Left lung (tissue), 4 donors: ENCODE measurements at regions not wholly inside any gene's neighbourhood (a gene's known extent, or its start where the extent isn't known, plus 50 kb on each side); places are given as distances from the start of the nearest gene placed in this dataset.

ENCODE experiments used
- ATAC-seq: fragments of 200-7000 bp; cut with Tn5 transposase; one replicate; pipeline ENCODE4 v1.9.1; 2020; ENCODE audit warnings: moderate library complexity
- DNase-seq, 4 donors: peaks; one replicate each; pipeline ENCODE4 v3.0.0-alpha.2; 2013 to 2020
- H3K27ac ChIP-seq, 2 donors: fragments of 200-600 bp; sonication (generic) in 1 of 2; one replicate each; pipeline versions ENCODE4 v1.5.0 to v1.8.0; 2020 to 2021
- H3K27me3 ChIP-seq, 2 donors: fragments of 200-600 bp; sonication (generic) in 1 of 2; one replicate each; pipeline versions ENCODE4 v1.5.0 to v1.8.0; 2020 to 2021
- H3K36me3 ChIP-seq, 2 donors: fragments of 200-600 bp; sonication (generic) in 1 of 2; one replicate each; pipeline versions ENCODE4 v1.5.0 to v1.8.0; 2020 to 2021
- H3K4me1 ChIP-seq, 2 donors: fragments of 200-600 bp; one replicate each; pipeline ENCODE4 v1.8.0; 2021
- H3K4me3 ChIP-seq, 2 donors: fragments of 200-600 bp; sonication (generic) in 1 of 2; one replicate each; pipeline versions ENCODE4 v1.5.0 to v1.8.0; 2020 to 2021; ENCODE audit warnings: mild to moderate bottlenecking in 1 of 2
- H3K9me3 ChIP-seq, 2 donors: fragments of 200-600 bp; sonication (generic) in 1 of 2; one replicate each; pipeline versions ENCODE4 v1.5.0 to v1.8.0; 2020 to 2021
- intact Hi-C, 2 donors: fragments of 100-400 bp; cut with DNase I; formaldehyde crosslinking; loops; one replicate each; pipeline versions ENCODE4 v1.11.2 to v1.14.2; 2022
- TF ChIP-seq, protein P1 (sequence below), 2 donors: fragments of 200-600 bp; sonication (generic) in 1 of 2; IDR thresholded peaks; one replicate each; pipeline versions ENCODE4 v1.5.0 to v1.8.0; 2021; ENCODE audit warnings: antibody characterized with exemption in 2 of 2
- donor health status: DM: no; HTN: yes; CAD: no.
- donor health status: DM: no; HTN: no; CAD: no.

DNA sequence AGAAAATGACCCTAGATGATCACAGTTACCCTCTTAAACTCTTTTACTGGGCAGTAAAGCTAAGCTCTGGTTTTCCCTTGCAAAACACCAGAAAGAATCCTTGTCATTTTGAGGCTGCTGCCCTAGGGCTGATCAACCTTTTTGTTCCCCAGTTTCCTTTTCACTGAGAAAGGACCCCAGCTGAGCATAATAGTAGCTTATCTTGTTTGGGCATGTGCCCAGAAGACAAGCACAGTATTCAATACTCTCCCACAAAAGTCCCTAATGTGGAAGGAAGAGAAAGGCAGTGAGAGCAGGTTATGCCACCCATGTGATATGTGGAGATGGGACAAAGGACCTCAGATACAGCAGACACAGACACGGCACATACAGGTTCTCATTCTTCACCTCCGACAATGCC is 332.6 kb upstream of the TMPO start:
- TF ChIP-seq, protein P1, sequence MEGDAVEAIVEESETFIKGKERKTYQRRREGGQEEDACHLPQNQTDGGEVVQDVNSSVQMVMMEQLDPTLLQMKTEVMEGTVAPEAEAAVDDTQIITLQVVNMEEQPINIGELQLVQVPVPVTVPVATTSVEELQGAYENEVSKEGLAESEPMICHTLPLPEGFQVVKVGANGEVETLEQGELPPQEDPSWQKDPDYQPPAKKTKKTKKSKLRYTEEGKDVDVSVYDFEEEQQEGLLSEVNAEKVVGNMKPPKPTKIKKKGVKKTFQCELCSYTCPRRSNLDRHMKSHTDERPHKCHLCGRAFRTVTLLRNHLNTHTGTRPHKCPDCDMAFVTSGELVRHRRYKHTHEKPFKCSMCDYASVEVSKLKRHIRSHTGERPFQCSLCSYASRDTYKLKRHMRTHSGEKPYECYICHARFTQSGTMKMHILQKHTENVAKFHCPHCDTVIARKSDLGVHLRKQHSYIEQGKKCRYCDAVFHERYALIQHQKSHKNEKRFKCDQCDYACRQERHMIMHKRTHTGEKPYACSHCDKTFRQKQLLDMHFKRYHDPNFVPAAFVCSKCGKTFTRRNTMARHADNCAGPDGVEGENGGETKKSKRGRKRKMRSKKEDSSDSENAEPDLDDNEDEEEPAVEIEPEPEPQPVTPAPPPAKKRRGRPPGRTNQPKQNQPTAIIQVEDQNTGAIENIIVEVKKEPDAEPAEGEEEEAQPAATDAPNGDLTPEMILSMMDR (IDR thresholded peaks at IDR 0.05) = no peak
- no peak for DNase-seq
- Histone ChIP-seq H3K4me3 (no peak overlapping the region), H3K9me3 (no peaks in the 10 kb centered on the region), H3K27ac (no peak overlapping the region), H3K4me1 (no peaks in the 10 kb centered on the region), H3K27me3 (no peaks in the 10 kb centered on the region), H3K36me3 (no peaks in the 10 kb centered on the region)
- no peak for ATAC-seq
- intact Hi-C loops = no loop called here

DNA sequence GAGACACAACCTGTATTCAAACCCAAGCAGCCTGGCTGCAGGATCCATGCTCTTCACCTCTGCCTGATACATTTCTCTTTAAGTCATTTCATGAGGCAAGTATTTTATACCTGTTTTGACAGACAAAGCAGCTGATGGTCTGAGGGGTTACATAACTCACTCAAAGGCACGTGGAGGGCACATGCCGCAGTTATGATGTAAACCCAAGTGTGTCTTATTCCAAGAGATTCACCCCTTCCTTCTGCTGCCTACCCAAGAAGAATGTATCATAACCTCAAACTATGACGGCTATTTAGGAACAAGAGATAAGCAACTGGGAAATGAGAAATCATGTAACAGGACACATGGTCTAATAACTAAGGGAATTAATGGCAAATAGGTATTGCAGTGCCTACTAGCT is 329.8 kb upstream of the TMPO start:
- ATAC-seq (no peak), DNase-seq (no peak)
- H3K36me3 ChIP-seq = no peaks in the 10 kb centered on the region
- intact Hi-C loops = no loop called here
- no peaks in the 10 kb centered on the region for H3K9me3 ChIP-seq
- no peak overlapping the region for H3K4me3 ChIP-seq
- no peaks in the 10 kb centered on the region for H3K4me1 ChIP-seq
- H3K27ac ChIP-seq = no peak overlapping the region
- no peaks in the 10 kb centered on the region for H3K27me3 ChIP-seq
- TF ChIP-seq, protein P1 (IDR thresholded peaks at IDR 0.05) = no peak

DNA sequence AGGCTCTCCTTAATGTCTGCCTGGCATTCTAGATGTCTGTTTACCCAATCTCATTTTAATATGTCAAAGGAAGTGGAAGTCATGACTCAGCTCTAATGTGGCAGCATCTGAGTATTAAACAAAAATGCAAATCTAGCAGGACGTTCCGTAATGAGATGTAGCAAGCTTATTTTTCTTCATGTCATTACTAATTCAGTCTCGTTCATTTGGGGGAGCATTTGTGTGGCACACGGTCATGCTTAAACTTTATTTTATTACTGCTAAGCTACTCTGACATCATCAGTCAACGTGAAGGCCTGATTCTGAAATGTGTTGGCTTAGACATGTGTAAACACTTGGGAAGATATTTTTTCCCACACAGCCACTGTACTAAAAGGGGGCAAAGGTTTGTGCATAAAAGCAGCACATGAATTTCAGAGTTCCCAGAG is 326.7 kb upstream of the TMPO start:
- Histone ChIP-seq H3K27me3 (no peaks in the 10 kb centered on the region), H3K4me3 (no peak overlapping the region), H3K9me3 (no peaks in the 10 kb centered on the region), H3K27ac (no peak overlapping the region), H3K36me3 (no peaks in the 10 kb centered on the region), H3K4me1 (no peaks in the 10 kb centered on the region)
- no peak for DNase-seq
- TF ChIP-seq, protein P1 (IDR thresholded peaks at IDR 0.05) = no peak
- intact Hi-C loops = no loop called here
- ATAC-seq = no peak

DNA sequence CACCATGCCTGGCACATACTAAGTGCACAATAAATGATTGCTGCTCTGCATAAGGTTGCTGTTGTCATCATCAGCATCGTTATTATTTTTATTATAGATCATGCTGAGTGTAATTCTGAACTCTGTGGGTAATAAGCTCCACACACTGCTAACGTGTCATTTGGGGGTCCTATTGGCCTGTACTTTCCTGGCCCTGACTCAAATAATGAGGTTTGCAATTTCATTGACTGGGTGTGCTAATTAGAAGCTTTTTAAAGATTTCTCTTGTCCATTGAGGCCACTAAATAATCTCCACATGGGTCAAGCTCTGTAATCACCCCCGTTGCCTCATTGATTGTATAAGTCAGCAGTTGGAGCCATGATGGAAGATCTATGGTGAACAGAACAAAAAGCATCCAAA is 320.8 kb upstream of the TMPO start:
- Histone ChIP-seq H3K4me1 (no peaks in the 10 kb centered on the region), H3K4me3 (no peak overlapping the region), H3K27ac (no peak overlapping the region), H3K9me3 (peaks cover 0 to 1% of the 10 kb centered on the region in 2 donors), H3K27me3 (no peaks in the 10 kb centered on the region), H3K36me3 (no peaks in the 10 kb centered on the region)
- intact Hi-C loops = no loop called here
- TF ChIP-seq, protein P1 (IDR thresholded peaks at IDR 0.05) = no peak
- ATAC-seq (no peak), DNase-seq (no peak)

DNA sequence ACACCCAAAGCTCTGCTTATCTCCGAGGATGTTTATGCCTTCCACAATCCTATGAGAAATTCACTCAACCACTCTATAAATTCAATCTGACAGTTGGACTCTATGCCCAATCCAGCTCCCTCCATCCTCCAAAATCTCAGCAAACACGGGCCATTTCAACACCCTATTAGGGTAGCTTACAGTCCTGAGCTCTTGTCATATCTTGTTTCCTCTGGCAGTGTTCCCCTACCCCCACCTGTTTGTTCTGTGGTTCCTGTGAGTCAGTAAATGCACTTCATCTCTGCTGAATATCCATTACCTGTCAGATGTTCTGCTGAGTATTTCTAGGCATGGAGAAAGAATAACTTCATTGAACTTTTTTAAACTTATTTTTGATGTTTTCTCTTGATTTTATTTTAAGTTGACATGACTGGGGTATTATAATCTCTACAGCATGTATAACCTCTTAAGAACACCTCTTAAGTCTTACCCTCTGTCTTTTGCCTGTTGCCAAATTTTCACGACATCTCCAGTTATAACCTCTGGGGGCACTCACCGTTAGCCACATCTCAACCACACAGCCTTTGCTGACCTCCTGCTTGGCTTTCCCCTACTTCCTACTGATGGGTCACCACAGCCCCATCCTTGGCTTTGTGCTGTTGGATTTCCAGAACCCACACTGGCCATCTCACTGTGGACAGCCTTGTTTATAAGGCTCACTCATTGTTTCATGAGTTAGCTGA is 317.0 kb upstream of the TMPO start:
- Histone ChIP-seq H3K4me3 (no peak overlapping the region), H3K27me3 (no peaks in the 10 kb centered on the region), H3K4me1 (no peaks in the 10 kb centered on the region), H3K36me3 (no peaks in the 10 kb centered on the region), H3K27ac (no peak overlapping the region), H3K9me3 (peaks cover 0 to 3% of the 10 kb centered on the region in 2 donors)
- intact Hi-C loops = no loop called here
- DNase-seq (no peak), ATAC-seq (no peak)
- TF ChIP-seq, protein P1 (IDR thresholded peaks at IDR 0.05) = no peak
